DMS53 treated with DMSO at 0.1 percent for 48 hours (cell line): ENCODE measurements at regions not wholly inside any gene's neighbourhood (a gene's known extent, or its start where the extent isn't known, plus 50 kb on each side); places are given as distances from the start of the nearest gene placed in this dataset.

ENCODE experiments used
- DNase-seq: peaks from one replicate; lab custom pipeline; 2025; ENCODE audit not compliant: unreplicated experiment; lab: John Stamatoyannopoulos, UW

DNA sequence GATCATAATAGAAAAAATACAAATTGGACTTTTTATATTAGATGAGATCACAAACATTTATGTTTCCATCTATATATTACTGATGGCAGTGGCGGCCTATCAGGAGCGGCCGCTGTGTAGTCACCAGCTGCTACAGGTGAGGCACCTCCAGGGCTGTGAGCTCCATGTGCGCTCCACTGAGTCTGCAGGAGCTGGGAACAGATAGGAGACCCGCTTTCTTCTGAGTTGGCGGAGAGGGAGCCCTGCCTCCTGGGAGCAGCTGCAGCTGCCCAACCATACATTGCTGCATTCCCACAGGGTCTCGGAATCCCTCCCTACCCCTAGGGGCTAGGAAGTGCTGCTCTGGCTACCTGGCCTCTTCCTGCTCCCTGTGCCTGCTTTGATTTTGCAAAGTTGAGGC, 812.9 kb downstream of the PDHA2 start:
- no peak for DNase-seq

DNA sequence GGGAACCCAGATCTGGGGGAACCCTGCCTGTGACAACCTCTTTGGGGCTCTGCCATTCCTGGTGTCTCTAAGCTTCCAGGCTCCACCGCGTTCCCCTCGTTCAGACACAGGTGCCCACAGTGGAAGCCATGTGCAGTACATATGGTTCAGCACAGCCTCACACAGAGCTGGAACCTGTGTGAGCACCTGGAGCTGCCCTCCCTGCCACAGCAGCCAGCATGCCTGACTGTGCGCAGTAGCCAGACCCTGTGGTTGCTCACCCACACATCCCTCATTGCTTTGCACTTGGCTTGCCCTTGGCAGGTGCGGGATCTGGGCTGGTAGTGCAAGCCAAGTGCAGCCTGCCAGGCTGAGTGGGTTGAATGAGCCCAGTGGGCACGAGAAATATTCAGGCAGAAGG, 814.2 kb downstream of the PDHA2 start:
- no peak for DNase-seq

DNA sequence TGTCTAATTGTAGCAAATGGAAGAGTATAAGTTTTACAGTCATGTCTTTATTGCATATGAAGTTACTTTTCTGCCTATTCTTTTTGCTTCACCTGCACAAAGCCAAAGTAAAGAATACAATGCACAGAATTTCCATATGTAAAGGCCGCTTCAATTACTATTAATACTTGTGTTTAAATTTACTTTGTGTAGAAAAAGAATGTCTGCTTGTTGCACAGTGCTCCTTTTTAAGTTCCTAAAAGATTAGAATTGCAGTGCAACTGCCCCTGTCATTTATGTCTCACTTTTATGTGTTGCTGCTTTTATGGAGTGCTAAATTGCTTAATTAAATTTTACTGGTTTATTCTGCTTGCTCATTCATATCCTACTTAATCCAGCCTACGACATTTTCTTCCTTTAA, 830.5 kb downstream of the PDHA2 start:
- no peak for DNase-seq

DNA sequence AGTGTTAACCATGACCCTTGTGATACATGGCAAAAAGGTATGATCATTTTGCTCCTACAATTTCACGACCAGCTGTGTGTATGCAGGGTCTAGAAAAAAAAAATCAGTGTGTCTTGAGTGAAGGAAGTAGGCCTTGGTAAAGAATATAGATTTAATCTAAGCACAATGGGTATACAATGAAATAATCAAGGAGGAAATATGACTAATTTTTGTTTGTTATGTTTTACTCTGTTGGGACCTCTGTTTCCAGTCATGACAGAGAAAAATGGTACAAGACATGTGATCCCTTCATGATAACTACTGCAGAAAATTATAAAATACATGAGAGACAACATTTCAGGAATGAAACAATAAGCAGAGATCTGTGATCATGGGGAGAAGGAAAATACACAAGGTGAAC, 835.5 kb downstream of the PDHA2 start:
- DNase-seq = no peak

DNA sequence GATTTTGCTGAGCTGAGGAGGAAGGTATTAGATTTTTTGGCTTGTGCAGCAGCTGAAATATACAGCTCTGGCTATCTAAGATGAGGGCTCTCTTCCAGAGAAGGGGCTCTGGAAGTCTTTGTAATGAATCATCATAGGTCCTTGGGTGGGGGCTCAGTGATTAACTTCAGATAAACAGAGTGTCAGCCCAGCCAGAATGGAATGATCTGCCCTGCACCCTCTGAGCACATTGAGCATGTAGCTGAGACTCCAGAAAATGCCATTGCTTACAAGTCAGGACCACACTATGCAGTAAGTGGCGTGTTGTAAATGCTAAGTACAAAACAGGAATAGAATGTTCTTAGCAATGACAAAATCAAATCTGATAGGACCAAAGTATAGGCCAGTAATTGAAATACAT, 836.0 kb downstream of the PDHA2 start:
- no peak for DNase-seq

DNA sequence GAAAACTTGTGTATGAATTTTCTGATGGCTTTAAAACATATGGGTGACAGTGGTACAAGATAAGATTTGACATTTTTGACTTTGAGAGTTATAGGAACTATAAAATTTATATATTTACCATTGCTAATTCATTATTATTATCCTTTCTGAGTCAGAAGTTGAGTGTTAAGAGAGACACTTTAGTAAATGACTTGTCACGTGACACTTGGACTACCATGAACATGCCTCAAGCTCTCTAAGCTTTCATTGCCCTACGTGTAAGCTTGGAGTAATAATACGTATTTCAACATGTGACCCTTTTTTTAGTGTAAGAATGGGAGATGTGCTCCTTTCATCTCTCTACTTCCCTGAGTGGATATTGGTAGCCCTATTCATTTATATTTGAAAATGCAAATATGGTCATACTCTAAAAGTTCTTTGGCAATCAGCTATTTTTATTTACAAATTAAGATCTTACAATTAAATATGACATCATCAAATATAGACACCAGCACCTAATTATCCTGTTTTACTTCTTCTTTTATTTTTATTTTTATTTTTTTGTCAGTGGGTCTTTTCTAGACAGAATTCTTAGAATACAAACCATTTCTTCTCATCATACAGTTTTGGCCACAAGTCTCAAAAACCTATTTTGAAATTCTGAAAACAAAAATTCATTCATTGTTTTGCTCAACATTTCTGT, 837.0 kb downstream of the PDHA2 start:
- no peak for DNase-seq

DNA sequence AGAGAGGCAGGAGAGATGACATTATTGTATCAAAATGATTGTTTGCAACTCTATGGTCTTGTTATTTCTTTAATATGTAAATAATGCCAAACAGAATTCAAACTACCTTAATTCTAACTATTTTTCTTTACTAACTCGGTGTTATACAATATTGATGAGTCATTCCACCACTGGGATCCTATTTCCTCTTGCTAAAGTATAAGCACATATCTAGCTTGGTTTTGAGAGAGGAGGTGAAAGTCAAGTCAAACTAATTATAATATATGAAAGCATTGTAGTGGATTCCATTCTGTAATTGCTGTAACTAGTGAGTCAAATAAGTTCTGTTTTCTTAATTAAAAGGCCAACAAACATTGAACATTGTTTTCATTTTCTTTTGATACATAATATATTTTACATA, 837.6 kb downstream of the PDHA2 start:
- DNase-seq = peak; percentile 13

DNA sequence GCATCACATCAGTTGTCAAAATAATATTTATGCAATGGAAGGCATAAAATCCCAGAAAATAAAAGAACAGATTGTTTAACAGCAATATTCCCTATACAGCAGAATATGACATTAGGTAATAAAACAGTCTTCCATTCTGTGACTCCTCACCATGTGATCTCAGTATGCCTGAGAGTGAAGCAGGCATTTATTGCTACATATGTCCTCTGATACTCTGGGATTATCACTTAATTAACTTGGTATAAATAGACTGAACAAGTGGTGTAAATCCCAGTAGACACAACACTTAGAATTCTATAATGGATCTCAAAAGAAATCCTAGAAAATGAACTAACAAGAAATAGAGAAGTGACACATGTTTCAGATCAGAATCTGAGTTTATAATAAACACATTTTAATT, 841.3 kb downstream of the PDHA2 start:
- DNase-seq = no peak

DNA sequence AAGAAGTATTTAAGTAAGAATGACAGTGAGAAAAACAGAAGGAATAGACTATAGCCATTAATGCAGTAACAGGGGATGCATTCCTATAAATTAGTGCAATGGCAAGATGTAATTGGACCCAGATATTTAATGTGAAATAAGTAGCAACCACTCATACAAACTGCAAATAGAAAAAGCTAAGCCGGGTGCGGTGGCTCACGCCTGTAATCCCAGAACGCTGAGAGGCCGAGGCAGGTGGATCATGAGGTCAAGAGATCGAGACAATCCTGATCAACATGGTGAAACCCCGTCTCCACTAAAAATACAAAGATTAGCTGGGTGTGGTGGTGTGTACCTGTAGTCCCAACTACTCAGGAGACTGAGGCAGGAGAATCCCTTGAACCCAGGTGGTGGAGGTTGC, 845.8 kb downstream of the PDHA2 start:
- DNase-seq = no peak

DNA sequence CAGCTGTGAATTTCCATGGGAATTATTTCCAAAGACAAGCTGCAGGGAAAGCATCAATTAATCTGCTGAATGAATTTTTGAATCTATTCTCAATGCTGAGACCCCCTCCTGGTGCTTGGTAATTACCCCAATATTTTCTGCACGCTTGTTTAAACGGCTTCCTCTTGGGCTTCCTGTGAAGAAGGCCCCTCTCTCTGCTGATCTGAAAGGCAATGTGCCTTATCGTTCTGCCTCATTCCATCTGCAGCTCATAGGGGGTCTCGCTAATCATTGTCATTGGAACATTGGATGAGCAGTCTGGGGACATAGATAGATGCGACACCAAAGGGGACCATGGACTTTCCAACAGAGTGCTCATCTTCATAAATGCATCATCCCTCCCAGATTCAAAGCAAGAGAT, 851.6 kb downstream of the PDHA2 start:
- no peak for DNase-seq

DNA sequence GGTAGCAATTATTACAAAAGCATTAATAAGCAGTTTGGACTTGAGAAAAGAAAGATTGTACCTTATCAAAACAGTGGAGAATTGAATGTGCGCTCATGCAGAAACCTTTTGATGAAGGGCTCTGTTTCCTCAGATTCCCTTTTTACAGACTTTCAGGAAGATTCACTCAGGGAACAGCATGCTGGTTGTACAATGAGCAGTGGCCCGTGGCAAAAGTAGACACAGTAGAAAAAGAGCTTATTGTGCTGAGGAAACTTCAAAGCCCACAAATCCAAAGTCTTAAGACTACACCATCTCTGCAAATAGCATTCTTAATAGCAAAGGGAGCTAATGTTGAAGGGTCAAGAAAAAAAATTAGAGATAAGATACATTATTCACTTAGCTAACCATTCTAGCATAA, 858.9 kb downstream of the PDHA2 start:
- DNase-seq = no peak

DNA sequence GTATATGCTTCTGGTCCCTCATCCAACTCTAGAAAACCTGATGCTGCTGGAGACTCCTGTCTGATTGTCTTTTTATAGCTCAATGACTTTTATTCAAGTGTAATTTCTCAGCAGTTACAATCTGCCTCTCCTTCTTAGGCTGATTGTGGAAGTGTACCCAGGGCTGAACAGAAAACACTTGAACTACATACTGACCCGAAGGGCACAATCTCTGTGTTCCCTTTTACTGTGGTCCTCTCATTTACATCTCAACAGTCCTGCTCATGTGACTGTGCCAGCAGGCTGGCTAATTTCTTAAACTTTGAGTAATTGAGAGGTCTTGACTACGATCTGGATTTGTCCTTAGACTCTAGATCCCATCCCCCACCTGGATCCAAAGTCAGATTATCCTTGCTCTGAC, 863.4 kb downstream of the PDHA2 start:
- no peak for DNase-seq

DNA sequence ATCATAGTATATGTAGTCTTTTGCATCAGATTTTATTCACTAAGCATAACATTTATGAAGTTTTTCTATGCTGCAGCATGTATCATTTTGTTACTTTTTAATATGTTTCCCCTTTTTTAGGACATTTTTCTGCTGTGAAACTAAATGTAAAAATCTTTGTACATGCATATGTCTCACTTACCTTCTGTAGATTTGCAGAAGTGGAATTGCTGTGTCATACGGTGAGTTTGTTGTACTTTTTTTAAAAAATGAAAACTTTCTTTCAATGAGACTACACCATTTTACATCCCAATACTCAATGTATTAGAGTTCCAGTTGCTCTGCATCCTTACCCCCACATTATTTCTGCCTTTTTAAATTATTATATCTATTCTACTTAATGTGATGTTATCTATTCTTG, 868.9 kb downstream of the PDHA2 start:
- DNase-seq = no peak

DNA sequence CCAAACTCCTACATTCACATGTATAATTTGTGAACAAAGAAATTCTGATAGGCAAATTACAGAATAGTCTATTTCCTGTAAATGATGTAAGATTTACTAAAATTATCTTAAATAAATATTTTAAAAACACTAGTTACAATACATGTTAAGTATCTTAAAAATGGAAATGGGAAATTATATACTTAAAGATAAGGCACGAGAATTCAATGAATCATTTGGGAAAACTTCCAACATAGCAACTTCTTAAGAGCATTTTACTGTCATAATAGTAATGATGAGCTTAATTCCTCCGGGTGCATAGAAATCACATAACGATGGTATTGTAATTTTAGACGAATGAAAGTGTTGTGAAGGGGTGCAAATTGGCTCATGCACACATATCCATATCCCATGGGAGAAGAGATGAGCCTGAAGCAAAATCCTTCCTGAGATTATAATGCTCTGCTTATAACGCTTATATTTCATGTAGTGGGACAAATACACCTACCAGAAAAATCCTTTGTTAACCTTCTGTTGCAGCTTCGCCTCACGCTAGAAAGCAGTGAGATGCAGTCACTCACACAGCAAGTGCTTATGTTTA, 873.5 kb downstream of the PDHA2 start:
- no peak for DNase-seq

DNA sequence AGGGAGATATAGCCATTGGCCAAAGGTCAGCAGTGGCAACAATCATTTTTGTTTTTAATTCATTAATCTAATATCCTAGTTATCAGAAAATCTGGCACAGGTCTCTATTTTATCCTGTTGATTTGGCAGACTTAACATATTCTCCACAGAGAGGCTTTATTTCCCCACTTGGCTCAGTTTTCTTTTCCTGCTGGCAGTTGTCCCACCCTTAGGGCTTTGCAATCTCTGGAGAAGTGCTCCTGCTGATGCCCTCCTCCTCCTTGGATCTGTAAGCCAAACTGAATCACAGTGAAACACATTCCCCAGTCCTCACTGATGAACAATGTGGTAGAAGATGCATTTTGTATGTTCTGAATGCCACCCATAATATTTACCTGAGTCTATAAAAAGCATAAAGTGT, 889.7 kb downstream of the PDHA2 start:
- DNase-seq = no peak

DNA sequence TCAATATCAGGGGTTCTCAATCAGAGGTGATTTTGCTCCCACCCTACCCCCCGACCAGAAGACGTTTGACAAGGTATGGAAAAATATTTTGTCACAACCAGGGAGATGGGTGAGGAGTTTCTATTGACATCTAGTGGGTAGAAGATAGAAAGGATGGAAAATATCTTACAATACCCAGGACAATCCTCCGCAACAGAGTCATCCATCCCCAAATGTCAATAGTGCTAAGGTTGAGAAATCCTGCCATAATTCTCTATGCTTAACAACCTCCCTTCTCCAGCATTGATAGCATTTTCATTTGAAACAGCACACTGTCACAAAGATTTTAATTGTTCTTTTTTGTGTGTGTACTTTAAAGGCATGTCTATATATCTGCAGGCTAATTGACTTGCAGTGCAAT, 890.5 kb downstream of the PDHA2 start:
- no peak for DNase-seq

DNA sequence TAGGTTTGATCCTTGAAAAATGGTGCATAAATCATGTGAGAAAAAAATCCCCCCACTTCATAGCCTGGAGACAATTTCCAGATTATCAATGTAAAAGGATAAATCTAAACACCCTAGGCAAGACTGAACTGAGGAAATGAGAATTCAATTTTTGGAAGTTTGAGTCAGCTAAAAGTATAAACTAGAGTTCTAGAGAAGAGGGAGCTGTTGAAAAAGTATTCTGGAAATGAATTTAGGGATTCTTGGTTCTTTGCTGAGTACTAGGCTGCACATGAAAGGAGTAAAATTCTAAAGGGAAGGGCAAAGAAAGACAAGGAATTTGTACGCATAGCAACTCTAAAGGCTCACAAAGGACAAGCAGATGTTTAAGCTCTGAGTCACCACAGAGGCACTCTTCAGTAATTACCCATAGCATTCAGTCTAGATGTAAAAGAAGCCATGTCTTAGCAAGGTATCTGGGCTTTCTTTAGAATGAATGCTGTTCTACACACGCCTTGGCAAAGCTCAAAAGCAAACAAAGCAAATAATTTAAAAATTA, 896.5 kb downstream of the PDHA2 start:
- DNase-seq = no peak

DNA sequence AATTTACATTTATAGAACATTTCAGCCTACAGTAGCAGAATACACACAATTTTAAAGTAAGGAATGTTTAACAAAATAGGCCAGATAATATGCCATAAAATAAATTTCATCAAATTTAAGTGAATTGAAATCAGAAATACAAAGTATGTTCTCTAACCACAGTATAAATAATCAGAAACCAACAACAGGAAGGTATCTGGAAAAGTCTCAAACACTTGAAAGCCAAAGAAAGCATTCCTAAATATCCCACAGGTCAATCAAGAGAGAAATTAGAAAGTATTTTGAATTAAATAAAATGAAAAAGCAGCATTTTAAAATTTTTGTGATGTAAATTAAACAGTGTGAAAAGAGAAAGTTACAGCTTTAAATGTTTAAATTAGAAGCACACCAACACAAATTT, 899.2 kb downstream of the PDHA2 start:
- DNase-seq = no peak

DNA sequence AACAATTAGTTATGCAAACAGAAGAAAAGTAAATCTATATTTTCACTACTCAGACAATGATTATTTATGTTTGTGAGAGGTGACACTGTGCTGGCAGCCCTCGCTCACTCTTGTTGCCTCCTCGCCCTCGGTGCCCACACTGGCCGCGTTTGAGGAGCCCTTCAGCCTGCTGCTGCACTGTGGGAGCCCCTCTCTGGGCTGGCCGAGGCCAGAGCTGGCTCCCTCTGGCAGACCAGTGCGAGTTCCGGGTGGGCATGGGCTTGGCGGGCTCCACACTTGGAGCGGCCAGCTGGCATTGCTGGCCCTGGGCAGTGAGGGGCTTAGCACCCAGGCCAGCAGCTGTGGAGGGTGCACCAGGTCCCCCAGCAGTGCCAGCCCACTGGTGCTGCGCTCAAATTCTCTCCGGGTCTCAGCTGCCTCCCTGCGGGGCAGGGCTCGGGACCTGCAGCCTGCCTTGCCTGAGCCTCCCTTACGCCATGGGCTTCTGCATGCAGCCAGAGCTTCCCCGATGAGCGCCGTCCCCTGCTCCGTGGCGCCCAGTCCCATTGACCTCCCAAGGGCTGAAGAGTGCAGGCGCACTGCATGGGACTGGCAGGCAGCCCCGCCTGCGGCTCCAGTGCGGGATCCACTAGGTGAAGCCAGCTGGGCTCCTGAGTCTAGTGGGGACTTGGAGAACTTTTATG, 902.6 kb downstream of the PDHA2 start:
- no peak for DNase-seq

DNA sequence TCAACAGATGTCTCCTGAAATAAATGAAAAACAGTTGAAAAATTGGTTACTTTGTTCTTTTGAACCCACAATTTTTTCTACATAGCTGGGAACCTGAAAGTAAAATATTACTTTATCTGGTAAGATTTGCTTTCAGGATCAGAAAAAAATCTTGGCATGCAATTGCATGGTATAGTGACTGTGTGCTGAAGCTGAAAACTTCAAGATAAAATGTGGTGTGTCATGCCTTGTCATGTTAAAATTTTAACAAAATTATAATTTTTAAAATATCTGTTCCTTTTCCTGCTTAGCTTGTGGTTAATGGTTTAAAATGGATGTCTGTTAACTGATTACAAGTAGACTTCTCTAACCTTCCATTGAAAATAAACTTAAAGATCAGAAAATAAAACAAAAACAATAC, 904.8 kb downstream of the PDHA2 start:
- no peak for DNase-seq

DNA sequence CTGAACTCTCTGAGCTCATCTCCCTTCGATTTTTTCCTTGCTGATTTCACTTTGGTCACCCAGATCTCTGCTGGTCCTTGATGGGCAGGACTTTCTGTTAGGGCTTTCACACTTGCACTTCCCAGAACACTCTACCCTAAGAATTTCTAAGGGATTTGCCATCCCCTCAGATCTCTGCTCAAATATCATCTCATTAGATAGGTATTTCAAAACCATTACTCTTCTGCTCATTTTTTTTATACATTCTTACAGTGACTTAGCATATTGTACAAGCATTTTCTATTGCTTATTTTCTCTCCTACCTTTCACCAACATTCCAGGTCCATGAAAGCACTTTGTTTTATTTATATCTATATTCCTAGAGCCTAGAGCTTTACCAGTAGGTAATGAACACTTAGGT, 913.3 kb downstream of the PDHA2 start:
- no peak for DNase-seq
